ENCODE measurements at regions not wholly inside any gene's neighbourhood (a gene's known extent, or its start where the extent isn't known, plus 50 kb on each side); places are given as distances from the start of the nearest gene placed in this dataset.

GRCh38 chr19:31946491-31946890 lies 398.9 kb upstream of the ZNF507 start:
- no peak for DNase-seq (ENCODE audit: low spot score)

- DNase-seq (ENCODE audit: low spot score): no peak
Measured at GRCh38 chr19:31947436-31948115, 397.8 kb upstream of the ZNF507 start.

- DNase-seq (ENCODE audit: low spot score): no peak
Measured at GRCh38 chr19:31952693-31953092, 392.7 kb upstream of the ZNF507 start.

GRCh38 chr19:31955061-31955460 lies 390.3 kb upstream of the ZNF507 start:
- no peak for DNase-seq (ENCODE audit: low spot score)

GRCh38 chr19:31955884-31956283 lies 389.5 kb upstream of the ZNF507 start:
- no peak for DNase-seq (ENCODE audit: low spot score)

GRCh38 chr19:31956771-31957392 lies 388.5 kb upstream of the ZNF507 start:
- DNase-seq (ENCODE audit: low spot score): no peak

- no peak for DNase-seq (ENCODE audit: low spot score)
Measured at GRCh38 chr19:31957711-31958110, 387.7 kb upstream of the ZNF507 start.

GRCh38 chr19:31959527-31960018 lies 385.8 kb upstream of the ZNF507 start:
- no peak for DNase-seq (ENCODE audit: low spot score)

GRCh38 chr19:31960474-31960873 lies 384.9 kb upstream of the ZNF507 start:
- DNase-seq (ENCODE audit: low spot score): no peak

GRCh38 chr19:31961191-31961590 lies 384.2 kb upstream of the ZNF507 start:
- no peak for DNase-seq (ENCODE audit: low spot score)

- DNase-seq (ENCODE audit: low spot score): no peak
Measured at GRCh38 chr19:31961667-31962066, 383.7 kb upstream of the ZNF507 start.

- DNase-seq (ENCODE audit: low spot score): no peak
Measured at GRCh38 chr19:31962561-31962996, 382.8 kb upstream of the ZNF507 start.

GRCh38 chr19:31963746-31964145 lies 381.7 kb upstream of the ZNF507 start:
- DNase-seq (ENCODE audit: low spot score): no peak

- DNase-seq (ENCODE audit: low spot score): no peak
Measured at GRCh38 chr19:31969016-31969415, 376.4 kb upstream of the ZNF507 start.

GRCh38 chr19:31970027-31970461 lies 375.4 kb upstream of the ZNF507 start:
- no peak for DNase-seq (ENCODE audit: low spot score)

GRCh38 chr19:31974290-31974689 lies 371.1 kb upstream of the ZNF507 start:
- DNase-seq (ENCODE audit: low spot score): no peak

GRCh38 chr19:31974941-31975340 lies 370.5 kb upstream of the ZNF507 start:
- DNase-seq (ENCODE audit: low spot score): no peak

GRCh38 chr19:31975461-31975860 lies 369.9 kb upstream of the ZNF507 start:
- no peak for DNase-seq (ENCODE audit: low spot score)

GRCh38 chr19:31976775-31977536 lies 368.5 kb upstream of the ZNF507 start:
- no peak for DNase-seq (ENCODE audit: low spot score)

GRCh38 chr19:31979362-31979761 lies 366.0 kb upstream of the ZNF507 start:
- DNase-seq (ENCODE audit: low spot score): no peak

- no peak for DNase-seq (ENCODE audit: low spot score)
Measured at GRCh38 chr19:31979949-31980670, 365.3 kb upstream of the ZNF507 start.

- DNase-seq (ENCODE audit: low spot score): no peak
Measured at GRCh38 chr19:31980796-31981195, 364.6 kb upstream of the ZNF507 start.

All from GM03348 (cell line).